ENCODE measurements at regions not wholly inside any gene's neighbourhood (a gene's known extent, or its start where the extent isn't known, plus 50 kb on each side); places are given as distances from the start of the nearest gene placed in this dataset.

DNA sequence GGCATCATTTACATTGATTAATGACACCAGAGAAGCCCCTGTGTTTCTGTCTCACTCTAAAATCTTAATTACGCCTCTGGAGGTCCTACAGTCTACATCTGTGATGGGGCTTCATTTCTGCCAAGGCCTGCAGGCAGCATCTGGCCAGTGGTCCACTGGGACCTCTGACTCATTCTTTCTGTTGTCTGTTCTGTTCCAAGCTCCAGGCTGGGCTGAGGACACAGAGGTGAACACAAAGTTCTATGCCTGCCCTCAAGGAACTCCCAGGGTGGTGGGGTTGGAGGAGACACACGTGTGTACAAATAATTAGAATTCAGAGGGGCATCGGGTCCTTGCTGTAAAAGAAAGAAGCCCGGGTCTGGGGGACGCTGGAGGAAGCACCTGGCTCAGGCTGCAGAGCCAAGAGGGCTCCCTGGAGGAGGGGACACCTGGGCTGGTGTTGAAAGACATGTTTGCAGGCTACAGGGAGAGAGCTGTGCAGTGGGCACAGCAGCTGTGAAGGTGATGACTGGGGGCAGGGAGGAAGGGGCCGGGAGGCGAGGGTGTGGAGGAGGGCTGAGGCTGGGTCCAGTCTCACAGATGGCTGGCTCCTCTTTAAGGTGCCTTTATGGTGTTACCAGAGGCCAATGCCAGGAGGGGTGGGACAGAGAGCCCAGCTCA is 103.3 kb upstream of the PRR23E start:
- DNase-seq (ENCODE audit: low spot score) = no peak

DNA sequence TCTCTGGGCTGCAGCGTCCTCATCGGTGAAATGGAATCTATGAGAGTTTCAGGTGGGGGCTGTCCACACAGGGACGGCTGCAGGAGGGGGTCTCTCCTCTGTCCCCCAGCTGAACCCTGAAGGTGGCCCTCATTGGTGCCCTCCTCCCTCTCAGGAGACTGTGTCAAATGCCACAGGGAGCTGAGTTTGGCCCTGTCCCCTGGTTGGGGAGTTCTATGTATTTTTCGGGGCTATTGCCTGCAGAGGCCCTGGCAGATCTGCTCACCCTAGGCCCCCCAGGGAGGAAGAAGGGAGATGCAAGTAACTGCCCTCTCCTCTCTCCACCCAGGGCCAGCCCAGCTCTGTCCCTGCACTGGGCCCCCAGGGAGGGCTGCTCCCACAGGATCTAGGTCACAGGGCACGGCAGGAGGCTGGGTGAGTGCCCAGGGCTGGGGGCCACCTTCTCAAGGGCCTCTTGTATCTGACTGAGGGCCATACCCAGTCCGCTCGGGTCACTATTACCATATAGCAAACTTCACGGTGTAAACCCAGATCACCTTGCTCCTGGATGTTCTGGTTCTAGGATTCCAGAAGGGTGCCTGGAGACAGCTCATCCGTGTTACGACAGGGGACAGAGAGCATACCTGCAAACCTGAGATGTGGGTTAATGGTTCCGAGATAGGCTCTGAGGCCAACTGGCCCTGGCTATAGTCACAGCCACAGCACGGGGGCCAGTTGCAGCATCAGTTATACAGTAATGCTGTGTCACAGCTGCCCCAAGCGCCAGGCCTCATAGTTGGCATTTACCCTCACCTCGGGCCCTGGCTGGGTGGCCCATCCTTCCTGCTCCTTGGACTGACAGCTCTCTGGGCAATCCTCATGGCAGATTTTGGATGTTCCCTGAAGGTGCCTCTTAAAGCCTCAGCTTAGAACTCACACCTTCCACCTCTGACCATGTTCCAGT is 102.4 kb upstream of the PRR23E start:
- no peak for DNase-seq (ENCODE audit: low spot score)

DNA sequence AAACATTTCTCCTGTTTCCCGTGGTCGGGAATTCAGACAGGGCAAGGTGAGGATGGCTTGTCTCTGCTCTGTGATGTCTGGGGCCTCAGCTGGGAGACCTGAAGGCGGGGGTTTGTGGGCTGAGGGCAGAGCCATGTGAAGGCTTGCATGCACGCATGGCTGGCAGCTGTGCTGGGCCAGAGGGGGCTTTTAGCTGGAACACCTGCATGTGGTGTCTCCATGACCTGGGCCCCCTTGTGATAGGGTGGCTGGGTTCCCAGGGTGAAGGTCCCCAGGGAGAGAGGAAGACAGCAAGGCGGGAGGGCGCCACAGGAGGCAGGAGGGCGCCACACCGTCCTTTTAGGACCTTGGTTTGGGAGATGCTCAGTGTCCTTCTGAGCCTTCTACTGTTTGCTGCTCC is 101.6 kb upstream of the PRR23E start:
- DNase-seq (ENCODE audit: low spot score) = no peak

DNA sequence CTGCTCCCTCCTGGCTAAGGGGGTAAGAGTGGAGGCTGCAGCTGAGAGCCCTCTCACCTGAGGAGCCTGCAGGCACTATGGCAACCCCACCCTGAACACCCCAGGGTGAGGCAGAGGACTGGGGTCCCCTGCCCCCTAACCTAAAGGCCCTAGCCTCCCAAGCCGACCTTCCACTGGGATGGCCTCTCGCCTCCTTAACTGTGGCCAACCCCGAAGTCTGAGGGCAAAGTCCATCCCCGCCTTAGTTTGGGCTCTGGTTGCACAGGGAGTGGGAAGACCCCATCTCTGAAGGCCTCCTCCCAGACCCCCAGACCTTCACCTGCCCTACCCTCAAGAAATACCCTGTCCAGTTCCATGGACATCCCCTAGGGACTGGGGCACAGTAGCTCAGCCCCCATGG is 100.6 kb upstream of the PRR23E start:
- DNase-seq (ENCODE audit: low spot score) = no peak

DNA sequence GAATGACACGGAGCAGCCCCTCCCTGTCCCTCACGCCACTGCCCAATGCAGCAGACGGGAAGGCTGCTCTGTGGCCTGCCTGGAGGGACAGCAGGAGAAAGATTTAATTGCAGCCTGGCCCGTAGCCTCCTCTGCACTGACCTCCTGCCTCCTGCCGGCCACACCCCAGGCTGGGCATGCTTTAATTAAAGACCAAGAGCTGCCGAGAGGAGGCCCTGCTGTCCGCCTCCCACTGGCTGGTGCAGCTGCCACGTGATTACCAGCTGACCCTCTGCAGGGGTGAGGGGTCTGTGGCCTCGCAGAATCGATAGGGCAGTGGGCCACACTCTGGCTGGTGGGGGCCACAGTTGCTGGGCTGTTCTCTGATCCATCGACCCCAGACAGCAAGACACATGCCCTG is 100.2 kb upstream of the PRR23E start:
- DNase-seq (ENCODE audit: low spot score) = no peak

DNA sequence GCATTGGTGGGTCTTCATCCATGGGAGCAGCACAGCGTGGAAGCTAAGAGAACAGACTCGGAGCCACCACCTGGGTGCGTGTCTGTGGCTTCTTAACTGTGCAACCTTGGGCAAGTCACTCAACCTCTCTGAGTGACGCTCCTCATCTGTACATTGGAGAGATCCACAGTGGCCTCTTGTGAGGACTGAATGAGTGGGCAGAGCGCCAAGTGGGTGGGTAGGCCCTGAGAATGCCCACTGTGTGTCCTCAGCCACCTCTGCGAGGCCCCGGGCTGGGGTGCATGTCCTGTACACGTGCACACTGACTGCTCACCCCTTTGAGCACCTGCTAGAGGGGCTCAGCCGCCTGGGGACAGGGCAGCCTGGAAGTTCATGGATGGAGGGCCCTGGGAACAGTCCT is 99.6 kb upstream of the PRR23E start:
- no peak for DNase-seq (ENCODE audit: low spot score)

DNA sequence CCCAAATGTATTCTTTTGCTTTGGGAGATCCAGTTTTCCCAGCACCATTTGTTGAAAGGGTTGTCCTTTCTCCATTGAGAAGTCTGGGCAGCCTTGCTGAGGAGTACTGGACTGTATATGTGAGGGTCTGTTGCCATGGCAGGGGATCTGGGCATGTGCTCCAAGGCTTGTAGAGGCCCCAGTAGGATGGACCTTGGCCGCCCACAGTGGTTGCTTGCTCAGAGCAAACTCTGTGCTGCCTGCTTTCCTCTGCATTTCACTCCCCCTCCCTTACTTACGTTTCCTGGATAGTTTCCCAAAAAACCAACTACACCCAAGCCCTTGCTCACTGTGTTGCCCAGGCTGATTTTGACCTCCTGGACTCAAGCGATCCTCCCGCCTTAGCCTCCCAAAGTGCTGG is 97.2 kb upstream of the PRR23E start:
- no peak for DNase-seq (ENCODE audit: low spot score)

DNA sequence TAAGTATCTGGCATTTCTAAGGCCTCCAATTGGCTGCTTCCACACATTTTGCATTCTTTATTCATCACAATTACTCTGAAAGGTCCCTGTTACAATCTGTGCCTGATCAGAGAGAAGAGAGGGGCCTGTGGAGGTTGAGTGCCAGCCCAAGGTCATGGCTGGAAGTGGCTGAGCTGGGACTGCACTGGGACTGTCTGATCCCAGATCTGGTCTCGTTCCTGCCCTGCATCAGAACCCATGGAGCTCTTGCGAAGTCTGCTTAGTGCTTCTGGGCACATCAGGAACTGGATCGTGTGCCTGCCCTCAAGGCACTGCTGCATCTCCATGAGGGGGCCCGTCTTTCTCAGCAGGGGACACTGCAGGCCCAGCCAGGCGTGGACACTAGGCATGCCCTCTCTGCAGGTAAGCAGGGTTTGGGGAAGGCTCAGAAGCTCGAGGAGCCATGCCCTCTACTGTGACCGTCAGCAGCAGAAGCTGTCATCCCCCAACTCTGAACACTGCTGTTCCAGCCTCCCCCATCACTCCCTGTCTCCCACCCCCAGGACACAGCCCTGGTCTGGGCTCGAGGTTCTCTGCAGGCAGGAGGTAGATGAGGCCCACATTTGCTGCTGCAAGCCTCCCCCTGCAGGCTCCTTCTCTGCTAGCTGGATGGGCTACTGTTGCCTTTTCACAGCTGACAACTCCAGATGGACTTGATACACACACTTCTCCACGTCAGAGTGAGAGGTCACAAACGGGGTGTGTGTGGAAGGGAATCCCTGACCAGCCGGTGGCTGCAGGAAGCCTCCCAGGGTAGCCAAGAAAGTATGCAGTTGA is 96.5 kb upstream of the PRR23E start:
- no peak for DNase-seq (ENCODE audit: low spot score)

DNA sequence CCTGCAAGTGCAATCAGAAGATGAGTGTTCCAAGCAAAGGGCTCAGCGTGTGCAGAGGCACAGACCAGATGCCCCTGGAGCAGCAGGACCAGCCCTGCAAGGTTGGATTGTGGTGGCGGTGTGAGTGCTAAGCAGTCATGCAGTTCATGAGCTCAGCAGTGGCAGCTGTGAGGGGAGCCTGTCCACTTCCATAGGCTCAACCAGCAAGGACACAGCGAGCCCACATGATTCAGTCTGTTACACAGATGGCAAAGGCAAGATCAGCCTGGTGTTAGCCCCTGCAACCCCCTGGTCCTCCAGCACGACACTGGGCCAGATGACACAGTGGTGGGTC is 95.9 kb upstream of the PRR23E start:
- DNase-seq (ENCODE audit: low spot score) = no peak

DNA sequence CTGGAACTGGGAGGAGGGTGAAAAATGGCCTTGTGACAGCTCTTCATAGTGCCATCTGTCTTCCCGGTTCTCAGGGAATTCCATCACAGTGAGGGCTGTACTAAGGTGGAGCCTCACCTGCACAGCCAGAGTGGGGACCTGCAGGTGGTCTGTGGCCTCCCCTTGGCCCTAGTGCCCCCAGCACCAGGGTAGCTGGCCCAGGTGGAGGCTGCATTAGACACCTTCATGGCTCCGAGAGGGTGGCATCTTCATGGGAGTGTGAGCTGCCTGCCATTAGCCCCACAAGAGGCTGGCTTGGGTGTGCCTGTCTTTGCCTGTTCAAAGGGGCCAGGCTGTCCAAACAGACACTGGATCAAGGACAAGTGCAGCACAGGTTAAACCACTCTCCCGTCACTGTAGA is 95.5 kb upstream of the PRR23E start:
- DNase-seq (ENCODE audit: low spot score) = no peak

DNA sequence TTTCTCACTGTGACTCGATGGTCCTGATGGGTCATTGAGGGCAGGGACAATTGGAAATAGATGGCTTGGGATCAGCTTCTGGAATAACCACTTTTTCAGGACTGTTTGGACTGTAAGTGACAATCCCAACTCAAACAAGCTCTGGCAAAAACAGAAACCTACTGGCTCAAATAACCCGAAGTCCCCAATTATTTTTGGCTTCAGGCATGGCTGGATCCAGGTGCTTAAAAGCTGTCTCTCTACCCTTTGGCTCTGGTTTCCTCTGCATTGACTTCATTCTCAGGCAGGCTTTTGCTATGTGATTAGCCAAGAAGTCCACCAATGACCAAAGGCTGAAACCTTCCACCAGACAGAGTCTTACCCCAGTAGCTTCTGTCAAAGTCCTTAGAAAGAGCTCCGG is 92.9 kb upstream of the PRR23E start:
- no peak for DNase-seq (ENCODE audit: low spot score)

DNA sequence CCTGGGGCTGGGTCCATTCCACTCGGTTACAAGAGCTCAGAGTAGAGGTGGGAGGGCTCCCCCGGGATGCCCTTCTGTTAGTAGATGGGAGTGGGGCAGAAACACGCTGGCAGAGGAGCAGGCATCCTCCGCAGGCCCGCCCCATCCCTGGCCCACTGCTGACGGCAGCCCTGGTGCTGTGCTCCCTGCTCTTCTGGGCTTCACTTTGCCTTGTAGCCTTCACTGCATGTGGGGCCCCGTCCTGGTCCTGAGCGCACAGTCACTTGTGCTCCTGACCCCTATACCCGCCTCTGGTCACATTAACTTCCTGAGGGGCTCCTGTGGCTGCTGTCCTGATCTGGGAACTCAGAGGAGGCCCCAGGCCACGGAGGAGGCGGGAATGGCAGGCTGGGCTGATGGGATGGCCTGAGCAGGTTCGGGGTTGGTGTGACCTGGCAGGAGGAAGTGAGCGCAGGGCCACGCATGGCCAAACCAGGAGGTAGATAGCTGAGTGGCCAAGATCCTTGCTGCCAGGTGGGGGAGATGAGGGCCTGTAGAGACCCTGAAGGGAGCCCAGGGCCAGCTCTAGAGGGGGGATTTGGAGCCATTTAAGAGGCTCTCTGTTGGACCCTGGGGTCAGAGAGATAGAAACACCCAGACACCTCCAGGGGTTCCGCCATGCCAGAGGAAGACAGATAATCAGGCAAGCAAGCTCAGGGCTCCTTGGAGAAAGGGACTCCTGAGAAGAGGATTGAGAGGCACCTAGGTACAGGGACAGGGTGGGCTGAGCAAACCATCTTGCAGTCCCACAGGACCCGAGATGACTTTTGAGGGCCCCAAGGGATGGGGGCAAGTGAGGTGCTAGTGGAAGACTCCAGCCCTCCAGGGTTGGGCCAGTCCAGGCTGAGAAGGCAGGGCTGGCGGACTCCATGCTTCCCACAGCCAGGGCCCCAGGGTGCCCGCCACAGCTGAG is 92.2 kb upstream of the PRR23E start:
- DNase-seq (ENCODE audit: low spot score) = no peak

DNA sequence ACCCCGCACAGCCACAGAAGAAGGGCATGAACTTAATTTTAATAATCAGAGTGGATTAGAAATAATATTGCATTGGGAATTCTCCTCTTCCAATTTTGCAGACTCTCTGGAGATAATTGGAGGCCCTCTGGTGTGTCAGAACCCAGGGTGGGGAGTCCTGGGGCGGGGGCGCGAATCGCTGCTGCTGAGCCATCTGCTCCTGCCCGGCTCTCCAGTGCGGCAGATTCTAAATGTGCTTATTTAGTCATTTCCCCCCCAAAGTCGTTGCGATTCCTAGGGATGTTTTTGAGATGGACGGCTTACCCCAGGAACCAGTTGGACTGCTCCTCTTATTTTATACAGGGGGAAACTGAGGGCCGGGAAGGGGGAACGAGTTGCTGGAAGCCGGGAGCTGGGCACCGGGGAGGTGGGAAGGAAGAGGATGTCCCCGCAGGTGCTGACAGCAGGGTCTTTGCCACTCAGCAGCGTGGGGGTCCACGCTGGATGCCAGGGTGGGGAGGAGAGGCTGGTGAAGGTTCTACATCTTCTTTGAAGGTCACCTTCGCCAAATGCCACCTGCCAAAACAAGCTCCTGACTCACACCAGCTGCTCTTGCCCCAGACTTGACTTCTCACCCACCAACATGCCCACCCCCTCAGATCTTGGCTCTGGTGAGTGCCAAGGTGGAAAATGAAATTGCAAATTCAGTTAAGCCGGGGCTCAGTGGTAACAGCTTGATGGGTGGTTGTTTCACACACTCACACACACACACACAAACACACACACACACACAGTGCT is 91.3 kb upstream of the PRR23E start:
- DNase-seq (ENCODE audit: low spot score) = no peak

DNA sequence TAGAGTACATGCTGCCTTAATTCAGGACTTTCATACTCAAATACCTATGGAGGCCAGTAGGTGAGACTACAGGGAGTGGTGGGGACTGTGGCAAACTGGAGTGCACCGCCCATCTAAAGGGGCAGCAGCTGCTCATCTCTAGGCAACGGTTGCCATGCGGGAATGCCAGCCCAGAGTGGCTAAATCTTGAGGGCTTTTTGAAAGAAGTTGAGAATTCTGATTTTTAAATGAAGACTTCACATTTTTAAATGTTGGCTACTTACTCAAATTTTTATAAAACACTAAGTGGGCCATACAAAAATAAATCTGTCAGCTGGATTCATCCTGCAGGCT is 90.8 kb upstream of the PRR23E start:
- no peak for DNase-seq (ENCODE audit: low spot score)

DNA sequence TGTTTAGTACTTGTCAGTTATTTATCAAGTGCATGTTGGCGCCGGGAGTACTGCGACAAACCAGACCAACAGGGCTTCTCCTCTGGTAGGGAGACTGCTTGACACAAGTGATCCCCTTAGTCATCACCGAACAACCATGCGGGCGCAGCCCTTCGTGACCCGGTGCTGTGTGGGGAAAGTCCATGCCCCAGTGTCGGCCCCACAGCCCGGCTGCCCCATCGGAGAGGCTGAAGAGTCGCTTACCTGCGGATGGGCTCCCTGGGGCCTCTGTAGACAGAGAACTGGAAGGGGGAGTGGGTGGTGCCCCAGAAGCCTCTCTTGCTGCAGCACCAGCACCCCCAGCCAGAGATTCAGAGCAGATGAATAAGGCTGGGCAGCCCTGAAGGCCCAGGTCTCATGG is 90.3 kb upstream of the PRR23E start:
- no peak for DNase-seq (ENCODE audit: low spot score)

DNA sequence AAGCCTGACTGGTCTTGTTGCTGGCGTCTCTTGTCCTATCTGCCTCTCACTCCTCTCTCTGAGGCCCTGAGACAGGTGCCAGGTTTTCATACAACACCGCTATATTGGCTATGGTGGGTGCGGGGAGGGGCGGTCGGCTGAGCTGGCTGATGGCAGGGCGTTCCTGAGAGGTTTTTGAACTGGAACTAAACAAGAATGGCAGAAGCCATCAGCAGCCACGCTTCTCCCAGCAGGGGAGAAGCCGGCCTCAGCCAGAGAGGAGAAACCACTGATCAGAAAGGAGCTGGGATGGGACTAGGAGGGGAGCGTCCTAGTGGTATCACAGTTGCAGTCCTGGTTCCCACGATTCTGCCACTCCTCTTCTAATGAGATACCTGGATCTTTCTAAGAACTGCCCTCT is 89.9 kb upstream of the PRR23E start:
- DNase-seq (ENCODE audit: low spot score) = no peak

DNA sequence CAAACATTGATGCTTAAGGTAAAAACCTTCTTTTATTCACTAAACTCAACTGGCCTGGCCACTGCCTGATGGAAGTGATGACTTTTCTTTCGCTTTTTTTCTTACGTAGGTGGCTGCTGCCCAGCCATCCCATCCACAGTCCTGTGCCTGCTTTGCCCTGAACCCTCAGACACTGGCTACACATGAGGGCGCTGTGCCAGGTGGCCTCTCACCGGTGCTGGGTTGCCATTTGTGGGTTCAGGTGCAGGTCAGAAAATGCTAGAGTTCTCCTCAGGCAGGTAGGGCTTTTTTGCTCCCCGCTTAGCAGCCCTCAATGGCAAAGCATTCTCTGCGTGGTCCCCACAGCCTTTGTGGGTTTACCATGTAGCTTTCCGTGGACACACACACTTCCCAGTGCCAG is 88.3 kb upstream of the PRR23E start:
- DNase-seq (ENCODE audit: low spot score) = no peak

DNA sequence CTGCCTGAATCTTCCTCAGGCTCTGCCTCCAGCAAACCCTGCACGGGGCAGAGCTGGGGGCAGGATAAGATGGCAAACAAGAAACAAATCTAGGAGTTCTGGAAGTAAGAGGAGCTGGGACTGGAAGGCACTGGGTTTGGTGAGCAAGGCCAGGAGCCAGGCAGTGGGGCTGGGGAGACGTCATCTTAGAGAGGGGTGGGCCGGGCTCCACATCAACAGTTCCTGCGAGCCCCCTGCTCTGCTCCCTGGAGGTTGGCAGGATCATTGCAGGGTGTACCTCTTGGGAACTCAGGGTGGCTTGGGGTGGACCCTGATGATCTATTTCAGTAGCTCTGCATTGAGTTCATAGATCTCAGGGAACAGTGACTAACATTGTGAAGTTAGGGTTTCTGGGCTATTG is 87.3 kb upstream of the PRR23E start:
- DNase-seq (ENCODE audit: low spot score) = no peak

DNA sequence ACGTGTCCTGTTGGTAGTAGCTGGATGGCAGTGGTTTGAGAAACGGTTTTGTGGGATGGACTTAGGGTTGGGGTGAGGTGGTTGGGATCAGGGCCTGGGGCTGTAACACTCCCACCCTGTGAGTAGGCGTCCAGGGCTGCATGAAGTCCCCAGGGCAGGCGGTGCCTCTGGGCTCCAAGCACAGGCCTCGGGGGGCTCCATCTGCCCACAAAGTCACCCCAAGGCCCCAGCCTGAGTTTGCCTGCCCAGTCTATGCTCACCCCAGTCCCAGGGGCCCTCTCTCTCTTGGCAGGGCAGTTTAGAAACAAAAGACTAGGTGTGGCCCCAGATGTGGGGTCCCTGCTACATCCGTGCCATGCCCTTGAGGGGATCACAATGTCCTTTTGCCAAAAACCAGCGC is 86.9 kb upstream of the PRR23E start:
- DNase-seq (ENCODE audit: low spot score) = no peak

DNA sequence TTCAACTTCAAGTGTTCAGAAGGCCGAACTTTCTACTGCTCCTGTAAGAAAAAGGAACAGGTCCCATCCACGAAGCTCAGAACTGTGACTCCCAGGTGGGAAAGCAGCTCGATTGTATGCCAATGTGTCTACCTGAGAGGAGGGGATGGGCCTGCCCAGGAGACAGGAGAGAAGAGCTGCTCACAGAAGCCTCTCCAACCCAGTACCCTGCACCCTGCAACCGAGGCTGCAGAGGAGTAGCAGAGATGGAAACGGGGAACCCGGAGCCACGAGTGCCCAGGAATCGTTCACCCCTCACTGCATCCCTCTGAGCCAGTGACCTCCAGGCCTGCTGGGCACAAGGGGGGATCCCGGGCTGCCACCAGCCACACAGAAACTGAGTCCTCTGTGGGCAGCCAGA is 86.5 kb upstream of the PRR23E start:
- DNase-seq (ENCODE audit: low spot score) = no peak

DNA sequence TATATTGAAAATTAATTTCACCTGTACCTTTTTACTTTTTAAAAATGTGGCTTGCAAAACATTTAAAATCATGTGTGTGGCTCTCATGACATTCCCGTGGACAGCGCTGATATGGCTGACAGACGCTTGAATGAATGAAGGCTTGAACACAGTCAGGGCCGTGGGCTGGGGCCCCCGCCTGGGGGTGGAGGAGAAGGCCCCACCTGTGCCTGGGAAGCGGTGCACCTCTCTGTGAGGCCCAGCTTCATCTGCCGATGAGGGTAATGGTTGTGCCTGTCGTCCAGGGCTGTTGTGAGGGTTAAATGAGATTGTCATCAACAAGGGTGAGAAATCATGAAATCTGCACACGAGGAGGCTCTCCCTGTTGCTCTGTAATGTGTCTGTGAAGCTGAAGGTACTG is 85.9 kb upstream of the PRR23E start:
- no peak for DNase-seq (ENCODE audit: low spot score)

Measured in iPS-NIHi11 (cell line).